AG04449 (cell line): ENCODE measurements at regions not wholly inside any gene's neighbourhood (a gene's known extent, or its start where the extent isn't known, plus 50 kb on each side); places are given as distances from the start of the nearest gene placed in this dataset.

Experiments
- CTCF ChIA-PET: fragments of 350-600 bp; formaldehyde crosslinking; extraction: SDS; loops from one replicate; lab custom pipeline; 2021; ENCODE audit warnings: antibody characterized with exemption; lab: Yijun Ruan, JAX
- POLR2A ChIA-PET: fragments of 400-600, 350-600 bp; formaldehyde crosslinking; extraction: SDS; loops from one replicate; lab custom pipeline; 2020; ENCODE audit warnings: antibody characterized with exemption, inconsistent platforms; lab: Yijun Ruan, JAX
- DNase-seq: peaks from one replicate; pipeline ENCODE4 v3.0.0-alpha.2; 2010; ENCODE audit warnings: low read depth, low spot score
- H3K4me3 ChIP-seq: 2 replicates; pipeline ENCODE4 v1.5.1; 2011; ENCODE audit warnings: low read depth, mild to moderate bottlenecking, control low read depth, low read length
- TF ChIP-seq, protein P1 (sequence below): IDR thresholded peaks from one replicate; pipeline ENCODE4 v1.5.1; 2011; ENCODE audit warnings: mild to moderate bottlenecking, moderate library complexity, low read length, control low read depth, inconsistent platforms; ENCODE audit not compliant: insufficient read depth; ENCODE audit errors: missing control alignments

DNA sequence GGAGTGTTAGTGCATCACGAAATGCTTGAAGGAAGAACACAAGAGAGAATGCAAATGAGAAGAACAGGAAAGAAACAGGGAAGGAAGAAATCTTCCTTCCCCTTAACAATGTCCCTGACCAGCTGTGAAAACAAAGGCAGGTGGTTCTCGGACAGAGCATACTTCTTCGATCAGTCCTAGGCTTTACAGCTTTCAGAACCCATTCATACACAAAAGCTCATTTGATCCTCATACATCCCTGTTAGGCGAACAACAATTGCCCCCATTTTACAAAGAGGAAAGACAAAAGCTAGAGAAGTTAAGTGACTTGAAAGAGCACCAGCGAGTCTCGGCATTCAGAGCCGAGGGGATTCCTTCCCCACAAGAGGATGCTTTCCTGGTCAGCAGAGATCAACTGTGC, 57.2 kb upstream of the LRRC55 start:
- POLR2A ChIA-PET, result no interaction called here
- CTCF ChIA-PET, result interaction anchor here (0.6 to 26.7 kb wide), 2 partner anchors 11 to 127 kb away, joined by 3 to 496 read pairs; no protein-coding TSS in a partner anchor
- TF ChIP-seq, protein P1, sequence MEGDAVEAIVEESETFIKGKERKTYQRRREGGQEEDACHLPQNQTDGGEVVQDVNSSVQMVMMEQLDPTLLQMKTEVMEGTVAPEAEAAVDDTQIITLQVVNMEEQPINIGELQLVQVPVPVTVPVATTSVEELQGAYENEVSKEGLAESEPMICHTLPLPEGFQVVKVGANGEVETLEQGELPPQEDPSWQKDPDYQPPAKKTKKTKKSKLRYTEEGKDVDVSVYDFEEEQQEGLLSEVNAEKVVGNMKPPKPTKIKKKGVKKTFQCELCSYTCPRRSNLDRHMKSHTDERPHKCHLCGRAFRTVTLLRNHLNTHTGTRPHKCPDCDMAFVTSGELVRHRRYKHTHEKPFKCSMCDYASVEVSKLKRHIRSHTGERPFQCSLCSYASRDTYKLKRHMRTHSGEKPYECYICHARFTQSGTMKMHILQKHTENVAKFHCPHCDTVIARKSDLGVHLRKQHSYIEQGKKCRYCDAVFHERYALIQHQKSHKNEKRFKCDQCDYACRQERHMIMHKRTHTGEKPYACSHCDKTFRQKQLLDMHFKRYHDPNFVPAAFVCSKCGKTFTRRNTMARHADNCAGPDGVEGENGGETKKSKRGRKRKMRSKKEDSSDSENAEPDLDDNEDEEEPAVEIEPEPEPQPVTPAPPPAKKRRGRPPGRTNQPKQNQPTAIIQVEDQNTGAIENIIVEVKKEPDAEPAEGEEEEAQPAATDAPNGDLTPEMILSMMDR, result no peak
- DNase-seq, result no peak
- H3K4me3 ChIP-seq, result no peak overlapping the region

DNA sequence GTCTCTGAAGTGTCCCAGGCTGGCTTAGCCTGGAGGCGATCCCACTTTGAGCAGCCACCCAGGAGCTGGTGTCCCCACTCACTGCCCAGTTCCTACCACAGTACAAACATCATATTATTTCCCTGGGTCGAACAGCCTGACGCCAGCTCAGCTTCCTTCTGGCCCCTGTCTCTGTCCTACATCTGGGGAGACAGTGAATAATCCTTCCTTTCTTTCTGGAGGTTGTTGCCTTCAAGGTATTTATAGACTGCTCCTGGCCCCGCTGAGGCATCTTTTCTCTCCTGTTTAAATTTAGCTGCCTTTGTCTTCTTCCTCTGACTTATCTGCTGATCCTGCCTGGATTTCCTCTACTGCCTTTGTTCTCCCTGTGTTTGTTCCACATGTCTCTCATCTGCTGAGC, 56.8 kb upstream of the LRRC55 start:
- no peak for DNase-seq
- CTCF ChIA-PET, result interaction anchor here (26.7 kb wide), 1 partner anchor 127 kb away, joined by 496 read pairs; no protein-coding TSS in a partner anchor
- TF ChIP-seq, protein P1, result no peak
- POLR2A ChIA-PET, result no interaction called here
- H3K4me3 ChIP-seq, result no peak overlapping the region

DNA sequence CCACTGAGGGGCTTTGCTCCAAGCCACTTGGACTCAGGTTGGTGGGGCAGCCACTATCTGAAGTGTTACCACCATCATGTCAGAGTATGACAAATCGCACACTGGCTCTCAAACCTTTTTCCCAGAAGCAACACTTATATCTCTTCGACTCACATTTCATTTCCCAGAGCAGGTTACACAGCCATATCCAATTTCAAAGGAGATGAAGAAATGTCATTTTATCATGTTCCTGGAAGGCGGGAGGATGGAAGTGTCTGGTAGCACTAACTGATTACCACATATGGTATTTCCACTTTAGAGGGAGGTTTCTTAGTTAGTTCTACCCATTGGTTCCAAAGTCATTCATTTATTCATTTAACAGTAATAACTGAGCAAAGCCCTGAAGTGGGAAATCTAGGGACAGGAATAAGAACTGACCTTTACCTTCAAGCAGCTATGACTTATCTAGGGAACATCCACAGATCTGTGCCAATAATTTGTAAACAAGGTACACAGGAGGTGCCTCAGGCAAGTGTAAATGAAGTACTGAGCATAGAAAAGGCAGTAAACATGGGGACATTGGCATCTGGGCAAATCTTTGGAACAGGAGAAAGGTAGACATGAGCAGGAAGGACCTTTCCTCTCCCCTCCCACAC, 54.9 kb upstream of the LRRC55 start:
- TF ChIP-seq, protein P1, result no peak
- no peak for DNase-seq
- no peak overlapping the region for H3K4me3 ChIP-seq
- POLR2A ChIA-PET, result no interaction called here
- CTCF ChIA-PET, result interaction anchor here (1.0 to 26.7 kb wide), 2 partner anchors 71 to 125 kb away, joined by 3 to 496 read pairs; no protein-coding TSS in a partner anchor

DNA sequence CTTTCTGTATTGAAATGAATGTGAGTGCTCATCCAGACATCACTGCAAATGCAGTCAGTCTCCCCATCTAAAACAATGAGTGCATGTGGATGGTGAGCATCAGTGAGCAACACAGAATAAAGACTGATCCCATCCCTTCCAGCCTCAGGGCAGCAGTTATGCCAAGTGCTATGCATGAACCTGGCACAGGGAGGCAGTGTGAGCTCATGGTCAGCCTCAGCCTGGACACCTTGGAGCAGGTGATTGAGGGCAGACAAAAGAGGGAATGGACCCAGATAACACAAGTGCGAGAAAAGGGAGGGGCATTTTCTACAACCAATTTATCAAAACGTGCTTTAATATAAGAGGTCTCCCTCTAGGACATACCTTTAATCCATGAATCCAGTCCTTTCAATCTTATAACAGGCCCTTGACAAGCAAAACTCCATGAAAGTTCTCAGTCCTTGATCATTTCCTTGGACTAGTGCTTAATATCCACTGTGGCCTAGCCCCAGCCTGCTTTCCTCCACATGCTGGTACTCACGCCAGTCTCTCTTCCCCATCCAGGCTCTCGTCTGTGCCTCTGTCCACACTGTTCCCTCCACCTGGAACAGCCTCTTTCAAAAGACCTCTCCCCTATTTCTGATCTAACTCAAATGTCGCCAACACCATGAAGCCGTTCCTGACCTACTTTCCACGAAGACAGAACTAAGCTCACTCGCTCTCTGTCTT, 50.5 kb upstream of the LRRC55 start:
- CTCF ChIA-PET, result interaction anchor here (1.2 to 26.7 kb wide), 8 partner anchors 22 to 290 kb away, joined by 3 to 496 read pairs (median 5); no protein-coding TSS in a partner anchor
- H3K4me3 ChIP-seq, result no peak overlapping the region
- POLR2A ChIA-PET, result no interaction called here
- no peak for DNase-seq
- TF ChIP-seq, protein P1, result peak; percentile 76
